PC-9 (cell line): ENCODE measurements at regions not wholly inside any gene's neighbourhood (a gene's known extent, or its start where the extent isn't known, plus 50 kb on each side); places are given as distances from the start of the nearest gene placed in this dataset.

Experiments used
- BruUV-seq: library from RNA; stranded (reverse); fragments of 400-500 nt; replicated peaks from 2 replicates; lab custom pipeline; 2021; lab: Mats Ljungman, UMichigan
- CTCF ChIA-PET: fragments of 300-600 bp; sonication (Branson Sonifier 250); formaldehyde crosslinking; loops from one replicate; lab custom pipeline; 2022; ENCODE audit warnings: antibody characterized with exemption; lab: Charles Lee
- POLR2A ChIA-PET: fragments of 300-600 bp; sonication (Branson Sonifier 250); formaldehyde crosslinking; loops from one replicate; lab custom pipeline; 2022; ENCODE audit warnings: antibody characterized with exemption; ENCODE audit not compliant: unreplicated experiment; lab: Charles Lee
- DNase-seq, 2 experiments: peaks; one replicate each; pipeline versions ENCODE4 v3.0.0 to v3.0.0-alpha.2; 2015 to 2022; ENCODE audit warnings: mixed read lengths in 1 of 2
- H2AFZ ChIP-seq: fragments of 200-600 bp; sonication (generic); 2 replicates; pipeline ENCODE4 v1.8.1; 2017; ENCODE audit warnings: antibody characterized with exemption
- H3F3A ChIP-seq: fragments of 200-600 bp; sonication (generic); 2 replicates; pipeline ENCODE4 v1.8.1; 2017; ENCODE audit warnings: antibody characterized with exemption, mild to moderate bottlenecking, low read depth; ENCODE audit not compliant: insufficient read depth
- H3K27ac ChIP-seq: fragments of 200-600 bp; sonication (generic); 2 replicates; pipeline ENCODE4 v1.6.1; 2016; ENCODE audit warnings: mixed run types
- H3K27me3 ChIP-seq: fragments of 200-600 bp; sonication (generic); 2 replicates; pipeline ENCODE4 v1.6.1; 2016; ENCODE audit warnings: low read depth, mixed run types; ENCODE audit not compliant: insufficient read depth
- H3K36me3 ChIP-seq: fragments of 200-600 bp; sonication (generic); 2 replicates; pipeline ENCODE4 v1.6.1; 2016; ENCODE audit warnings: low read depth, mixed run types
- H3K4me1 ChIP-seq: fragments of 200-600 bp; sonication (generic); replicated peaks from 2 replicates; pipeline ENCODE4 v1.6.1; 2016; ENCODE audit warnings: mixed run types; ENCODE audit not compliant: insufficient read depth
- H3K4me2 ChIP-seq: fragments of 200-600 bp; sonication (generic); 2 replicates; pipeline ENCODE4 v1.6.1; 2017; ENCODE audit warnings: mixed run types
- H3K4me3 ChIP-seq: fragments of 200-600 bp; sonication (generic); 2 replicates; pipeline ENCODE4 v1.6.1; 2016; ENCODE audit warnings: mixed run types
- H3K79me2 ChIP-seq: fragments of 200-600 bp; sonication (generic); 2 replicates; pipeline ENCODE4 v1.6.1; 2017; ENCODE audit warnings: low read depth, mixed run types
- H3K9me2 ChIP-seq: fragments of 200-600 bp; sonication (generic); 2 replicates; pipeline ENCODE4 v1.8.1; 2017; ENCODE audit warnings: mild to moderate bottlenecking; ENCODE audit not compliant: insufficient read depth
- H3K9me3 ChIP-seq: fragments of 200-600 bp; sonication (generic); 2 replicates; pipeline ENCODE4 v1.8.1; 2016; ENCODE audit warnings: low read depth; ENCODE audit not compliant: insufficient read depth
- H4K20me1 ChIP-seq: fragments of 200-600 bp; sonication (generic); 2 replicates; pipeline ENCODE4 v1.8.1; 2017; ENCODE audit not compliant: insufficient read depth
- CTCF ChIP-seq: fragments of 200-600 bp; sonication (generic); conservative IDR thresholded peaks from 2 replicates; pipeline ENCODE4 v1.6.1; 2017; ENCODE audit warnings: mixed run types, antibody characterized with exemption, mild to moderate bottlenecking, moderate library complexity
- EZH2 ChIP-seq: fragments of 200-600 bp; sonication (generic); IDR thresholded peaks from 2 replicates; pipeline ENCODE4 v1.8.0; 2017; ENCODE audit warnings: antibody characterized with exemption, low read depth
- intact Hi-C: fragments of 100-400 bp; cut with micrococcal nuclease; formaldehyde crosslinking; loops from one replicate; pipeline ENCODE4 v1.10.0; 2022; ENCODE audit not compliant: unreplicated experiment

DNA sequence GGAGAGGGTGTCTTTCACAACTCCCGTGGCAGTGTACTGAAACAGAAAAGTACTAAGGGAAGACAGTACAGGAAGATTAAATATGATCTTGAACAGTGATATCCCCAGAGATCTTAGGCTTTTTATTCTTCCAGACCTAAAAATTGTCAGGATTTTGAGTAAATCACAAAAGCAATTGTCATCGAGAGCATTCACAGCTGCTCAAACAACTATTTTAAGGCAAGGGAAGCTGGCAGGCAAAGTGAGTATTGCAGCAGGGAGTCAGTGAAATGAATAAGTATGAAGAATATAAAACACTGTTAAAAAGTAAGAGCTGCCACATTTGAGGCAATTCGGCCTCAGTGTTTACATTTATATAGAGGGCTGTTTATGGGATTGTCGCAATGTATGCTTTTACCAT is 479.0 kb downstream of the CAAP1 start:
- POLR2A ChIA-PET: no interaction called here
- no peaks in the 10 kb centered on the region for H3F3A ChIP-seq
- H2AFZ ChIP-seq: no peak overlapping the region
- CTCF ChIA-PET: no interaction called here
- DNase-seq: no peak
- no peaks in the 10 kb centered on the region for H3K4me1 ChIP-seq
- H3K4me3 ChIP-seq: no peak overlapping the region
- H3K4me2 ChIP-seq: no peak overlapping the region
- no TSS peak for BruUV-seq
- no peaks in the 10 kb centered on the region for H4K20me1 ChIP-seq
- no peak overlapping the region for H3K27ac ChIP-seq
- intact Hi-C loops: no loop called here
- no peaks in the 10 kb centered on the region for H3K27me3 ChIP-seq
- no peaks in the 10 kb centered on the region for H3K36me3 ChIP-seq
- TF ChIP-seq CTCF (no peak), EZH2 (no peak)
- H3K9me2 ChIP-seq: no peaks in the 10 kb centered on the region
- H3K79me2 ChIP-seq: no peaks in the 10 kb centered on the region
- no peaks in the 10 kb centered on the region for H3K9me3 ChIP-seq

DNA sequence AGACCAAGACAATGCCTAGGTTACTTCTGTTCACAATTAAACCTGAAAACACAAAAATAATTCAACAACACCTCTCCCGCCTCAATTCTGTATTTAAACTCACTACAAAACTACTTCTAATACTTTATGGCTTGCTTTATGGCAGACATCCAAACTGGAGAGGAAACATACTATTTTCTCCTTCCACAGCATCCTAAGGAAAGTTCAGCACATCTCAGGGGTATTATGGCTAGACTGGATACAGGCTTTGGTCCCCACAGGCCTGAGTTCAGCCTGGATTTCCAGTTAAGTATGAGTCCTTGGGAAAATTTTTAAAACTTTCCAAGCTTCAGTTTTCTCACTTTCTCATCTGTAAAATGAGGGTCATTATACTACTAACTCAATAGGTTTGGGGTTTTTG is 480.2 kb downstream of the CAAP1 start:
- no peaks in the 10 kb centered on the region for H3K9me3 ChIP-seq
- H3F3A ChIP-seq: no peaks in the 10 kb centered on the region
- no peak overlapping the region for H3K4me3 ChIP-seq
- H3K27ac ChIP-seq: no peak overlapping the region
- H3K4me1 ChIP-seq: no peaks in the 10 kb centered on the region
- H3K9me2 ChIP-seq: no peaks in the 10 kb centered on the region
- TF ChIP-seq EZH2 (no peak), CTCF (no peak)
- no peaks in the 10 kb centered on the region for H3K79me2 ChIP-seq
- H3K4me2 ChIP-seq: no peak overlapping the region
- no TSS peak for BruUV-seq
- no peaks in the 10 kb centered on the region for H3K27me3 ChIP-seq
- intact Hi-C loops: no loop called here
- no peaks in the 10 kb centered on the region for H4K20me1 ChIP-seq
- DNase-seq: no peak
- ChIA-PET CTCF (no interaction called here), POLR2A (no interaction called here)
- no peak overlapping the region for H2AFZ ChIP-seq
- no peaks in the 10 kb centered on the region for H3K36me3 ChIP-seq

- ChIA-PET CTCF (no interaction called here), POLR2A (no interaction called here)
- TF ChIP-seq EZH2 (no peak), CTCF (no peak)
- H2AFZ ChIP-seq: no peak overlapping the region
- no peaks in the 10 kb centered on the region for H3K9me2 ChIP-seq
- H3K27me3 ChIP-seq: no peaks in the 10 kb centered on the region
- H3K79me2 ChIP-seq: no peaks in the 10 kb centered on the region
- DNase-seq: no peak
- H3F3A ChIP-seq: no peaks in the 10 kb centered on the region
- H4K20me1 ChIP-seq: no peaks in the 10 kb centered on the region
- intact Hi-C loops: no loop called here
- H3K4me2 ChIP-seq: no peak overlapping the region
- H3K4me1 ChIP-seq: no peaks in the 10 kb centered on the region
- H3K9me3 ChIP-seq: no peaks in the 10 kb centered on the region
- H3K36me3 ChIP-seq: no peaks in the 10 kb centered on the region
- H3K27ac ChIP-seq: no peak overlapping the region
- no TSS peak for BruUV-seq
- H3K4me3 ChIP-seq: no peak overlapping the region
Observed at GRCh38 chr9:26406676-26407075, 485.9 kb downstream of the CAAP1 start.
